ENCODE measurements at regions not wholly inside any gene's neighbourhood (a gene's known extent, or its start where the extent isn't known, plus 50 kb on each side); places are given as distances from the start of the nearest gene placed in this dataset.

DNA sequence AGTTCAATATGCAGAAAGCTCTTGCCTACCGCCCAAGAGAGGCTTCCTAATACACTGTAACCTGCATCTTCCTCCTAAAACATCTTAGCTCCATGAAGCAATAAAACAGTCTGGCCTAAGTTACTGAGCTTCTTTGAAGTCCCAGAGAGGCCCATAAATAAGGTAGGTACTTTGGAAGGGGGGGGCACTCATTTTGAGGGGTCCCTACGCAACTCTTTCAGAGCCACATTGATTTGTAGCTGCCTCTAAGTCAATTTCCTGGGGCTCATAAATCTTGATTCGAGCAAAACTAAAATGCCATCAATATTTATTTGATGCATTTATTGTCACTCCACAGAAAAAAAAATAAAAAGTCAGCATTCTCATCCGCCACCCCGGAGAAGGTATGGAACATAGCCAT, 60.4 kb upstream of the SIX2 start:
- DNase-seq (no peak), ATAC-seq (ENCODE audit: low read depth) (no peak)
- Mint-ChIP-seq H3K27me3 (peaks cover 28% of the 10 kb centered on the region), H3K4me3 (no peak overlapping the region), H3K36me3 (ENCODE audit: low read depth) (no peaks in the 10 kb centered on the region), H3K4me1 (no peaks in the 10 kb centered on the region), H3K9me3 (no peaks in the 10 kb centered on the region), H3K27ac (no peak overlapping the region)
- intact Hi-C loops (cut with micrococcal nuclease): no loop called here
- ChIA-PET POLR2A (no interaction called here), CTCF (no interaction called here)
- TF ChIP-seq, protein P1, sequence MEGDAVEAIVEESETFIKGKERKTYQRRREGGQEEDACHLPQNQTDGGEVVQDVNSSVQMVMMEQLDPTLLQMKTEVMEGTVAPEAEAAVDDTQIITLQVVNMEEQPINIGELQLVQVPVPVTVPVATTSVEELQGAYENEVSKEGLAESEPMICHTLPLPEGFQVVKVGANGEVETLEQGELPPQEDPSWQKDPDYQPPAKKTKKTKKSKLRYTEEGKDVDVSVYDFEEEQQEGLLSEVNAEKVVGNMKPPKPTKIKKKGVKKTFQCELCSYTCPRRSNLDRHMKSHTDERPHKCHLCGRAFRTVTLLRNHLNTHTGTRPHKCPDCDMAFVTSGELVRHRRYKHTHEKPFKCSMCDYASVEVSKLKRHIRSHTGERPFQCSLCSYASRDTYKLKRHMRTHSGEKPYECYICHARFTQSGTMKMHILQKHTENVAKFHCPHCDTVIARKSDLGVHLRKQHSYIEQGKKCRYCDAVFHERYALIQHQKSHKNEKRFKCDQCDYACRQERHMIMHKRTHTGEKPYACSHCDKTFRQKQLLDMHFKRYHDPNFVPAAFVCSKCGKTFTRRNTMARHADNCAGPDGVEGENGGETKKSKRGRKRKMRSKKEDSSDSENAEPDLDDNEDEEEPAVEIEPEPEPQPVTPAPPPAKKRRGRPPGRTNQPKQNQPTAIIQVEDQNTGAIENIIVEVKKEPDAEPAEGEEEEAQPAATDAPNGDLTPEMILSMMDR (IDR thresholded peaks at IDR 0.05): no peak

DNA sequence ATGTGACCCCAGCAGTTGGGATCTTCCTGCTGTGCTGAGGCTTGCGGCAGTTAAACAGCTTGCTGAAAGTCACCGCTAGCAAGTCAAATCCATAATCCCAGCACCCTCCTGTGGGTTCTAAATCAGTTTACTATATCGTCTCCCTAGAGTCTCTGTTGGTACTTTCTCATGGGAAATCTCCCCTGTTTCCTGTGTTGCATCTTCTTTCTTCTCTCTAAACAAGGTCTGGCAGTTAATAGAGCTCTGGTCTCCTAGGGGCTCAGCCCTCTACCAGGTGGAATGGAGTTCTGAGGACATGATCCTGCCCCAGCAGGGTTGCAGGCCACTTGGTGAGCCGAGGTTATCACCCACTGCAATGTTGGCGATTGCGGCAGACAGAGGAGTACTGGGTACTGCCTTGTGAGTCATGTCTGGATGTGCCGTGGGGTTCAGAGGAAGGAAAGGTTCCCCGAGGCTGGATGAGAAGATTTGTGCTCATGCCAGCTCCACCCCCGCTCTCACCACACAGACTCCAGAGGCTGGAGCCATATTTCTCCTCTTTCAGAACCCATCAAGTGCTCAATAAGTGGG, 59.4 kb upstream of the SIX2 start:
- TF ChIP-seq, protein P1 (IDR thresholded peaks at IDR 0.05): no peak
- intact Hi-C loops (cut with micrococcal nuclease): no loop called here
- DNase-seq: no peak
- no peak for ATAC-seq (ENCODE audit: low read depth)
- H3K36me3 Mint-ChIP-seq (ENCODE audit: low read depth): no peaks in the 10 kb centered on the region
- H3K9me3 Mint-ChIP-seq: no peaks in the 10 kb centered on the region
- no peaks in the 10 kb centered on the region for H3K4me1 Mint-ChIP-seq
- CTCF ChIA-PET: no interaction called here
- no peak overlapping the region for H3K4me3 Mint-ChIP-seq
- POLR2A ChIA-PET: no interaction called here
- peaks cover 26% of the 10 kb centered on the region for H3K27me3 Mint-ChIP-seq
- no peak overlapping the region for H3K27ac Mint-ChIP-seq

DNA sequence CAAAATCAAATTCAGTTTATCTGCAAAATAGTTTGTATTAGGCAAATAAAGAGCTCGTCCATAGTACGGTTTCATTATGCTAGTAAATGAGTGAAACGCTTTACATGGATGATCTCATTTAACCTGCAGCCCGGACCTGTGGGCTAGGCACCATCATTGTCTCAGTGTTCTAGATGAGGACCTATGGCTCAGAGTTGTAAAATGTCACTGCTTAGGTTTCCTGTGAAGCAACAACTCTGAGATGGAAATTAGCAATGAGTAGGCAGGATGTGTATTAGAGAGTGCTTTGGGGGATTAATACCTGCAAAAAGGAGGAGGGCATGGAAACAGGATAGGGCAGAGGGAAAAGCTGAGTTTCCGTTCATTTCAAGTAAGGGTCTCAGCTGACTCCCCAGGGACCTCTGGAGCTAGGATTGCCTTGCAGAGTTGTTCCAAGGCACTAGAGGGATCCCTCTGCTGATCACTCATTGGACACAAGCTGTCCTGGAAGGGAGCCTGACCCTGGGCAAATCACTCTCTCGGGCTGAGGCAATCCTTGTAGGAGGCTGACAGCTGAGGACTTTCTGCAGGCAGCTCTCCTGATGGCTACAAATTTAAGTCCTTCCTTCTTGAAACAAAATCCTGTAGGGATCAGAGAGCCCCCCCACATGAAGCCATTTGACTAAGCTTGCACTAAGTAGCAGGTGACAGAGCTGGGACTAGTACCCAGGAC, 58.8 kb upstream of the SIX2 start:
- CTCF ChIA-PET: no interaction called here
- H3K27ac Mint-ChIP-seq: no peak overlapping the region
- no peaks in the 10 kb centered on the region for H3K36me3 Mint-ChIP-seq (ENCODE audit: low read depth)
- H3K9me3 Mint-ChIP-seq: no peaks in the 10 kb centered on the region
- no peaks in the 10 kb centered on the region for H3K4me1 Mint-ChIP-seq
- TF ChIP-seq, protein P1 (IDR thresholded peaks at IDR 0.05): no peak
- DNase-seq (no peak), ATAC-seq (ENCODE audit: low read depth) (no peak)
- POLR2A ChIA-PET: no interaction called here
- H3K4me3 Mint-ChIP-seq: no peak overlapping the region
- intact Hi-C loops (cut with micrococcal nuclease): no loop called here
- peaks cover 24% of the 10 kb centered on the region for H3K27me3 Mint-ChIP-seq
